HFF-Myc (cell line): ENCODE measurements at regions not wholly inside any gene's neighbourhood (a gene's known extent, or its start where the extent isn't known, plus 50 kb on each side); places are given as distances from the start of the nearest gene placed in this dataset.
"Not testable (repeated sequence)": the region's sequence is repeated elsewhere in the genome, so short reads cannot be mapped to it uniquely, and the experiment has no call there.

Source experiments
- DNase-seq: peaks from one replicate; pipeline ENCODE4 v3.0.0-alpha.2; 2011; ENCODE audit warnings: low read depth; ENCODE audit errors: extremely low read depth
- H3K4me3 ChIP-seq: replicated peaks from 2 replicates; pipeline ENCODE4 v1.5.1; 2011; ENCODE audit warnings: low read depth, mild to moderate bottlenecking, control low read depth, low read length
- CTCF ChIP-seq: IDR thresholded peaks from 2 replicates; pipeline ENCODE4 v1.5.1; 2012; ENCODE audit warnings: mild to moderate bottlenecking, low read depth, low read length, control low read depth; ENCODE audit errors: missing control alignments

GRCh38 chr15:77944002-77944867 lies 133.3 kb downstream of the TBC1D2B start:
- peak overlapping the region; percentile 32 for H3K4me3 ChIP-seq
- DNase-seq = peak; percentile 47
- no peak for TF ChIP-seq CTCF

GRCh38 chr15:77942611-77943211 lies 134.8 kb downstream of the TBC1D2B start:
- TF ChIP-seq CTCF = no peak
- H3K4me3 ChIP-seq = no peak overlapping the region
- DNase-seq = no peak

- not testable (repeated sequence) for DNase-seq, H3K4me3 ChIP-seq
Observed at GRCh38 chr15:77941090-77941827, 136.3 kb downstream of the TBC1D2B start.

- no peak for TF ChIP-seq CTCF
- no peak overlapping the region for H3K4me3 ChIP-seq
- DNase-seq = no peak
Observed at GRCh38 chr15:77940381-77940947, 137.0 kb downstream of the TBC1D2B start.

GRCh38 chr15:77939851-77940250 lies 137.7 kb downstream of the TBC1D2B start:
- no peak for TF ChIP-seq CTCF
- DNase-seq = no peak
- no peak overlapping the region for H3K4me3 ChIP-seq

GRCh38 chr15:77939026-77939425 lies 138.5 kb downstream of the TBC1D2B start:
- not testable (repeated sequence) for H3K4me3 ChIP-seq, DNase-seq

GRCh38 chr15:77938546-77938945 lies 139.0 kb downstream of the TBC1D2B start:
- not testable (repeated sequence) for DNase-seq, H3K4me3 ChIP-seq

GRCh38 chr15:77936567-77936966 lies 140.9 kb downstream of the TBC1D2B start:
- not testable (repeated sequence) for DNase-seq

GRCh38 chr15:77934516-77934915 lies 143.0 kb downstream of the TBC1D2B start:
- not testable (repeated sequence) for DNase-seq

More at GRCh38 chr15:77936567-77936966, 140.9 kb downstream of the TBC1D2B start:
- H3K4me3 ChIP-seq = not testable (repeated sequence)

GRCh38 chr15:77930907-77931306 lies 146.6 kb downstream of the TBC1D2B start:
- H3K4me3 ChIP-seq, DNase-seq: not testable (repeated sequence)

More at GRCh38 chr15:77934516-77934915, 143.0 kb downstream of the TBC1D2B start:
- not testable (repeated sequence) for H3K4me3 ChIP-seq

- not testable (repeated sequence) for DNase-seq
Observed at GRCh38 chr15:77930490-77930889, 147.0 kb downstream of the TBC1D2B start.

GRCh38 chr15:77926789-77927188 lies 150.7 kb downstream of the TBC1D2B start:
- not testable (repeated sequence) for DNase-seq

More at GRCh38 chr15:77930490-77930889, 147.0 kb downstream of the TBC1D2B start:
- not testable (repeated sequence) for H3K4me3 ChIP-seq

GRCh38 chr15:77926296-77926695 lies 151.2 kb downstream of the TBC1D2B start:
- not testable (repeated sequence) for H3K4me3 ChIP-seq, DNase-seq

More at GRCh38 chr15:77926789-77927188, 150.7 kb downstream of the TBC1D2B start:
- H3K4me3 ChIP-seq = not testable (repeated sequence)
